ENCODE measurements at regions not wholly inside any gene's neighbourhood (a gene's known extent, or its start where the extent isn't known, plus 50 kb on each side); places are given as distances from the start of the nearest gene placed in this dataset.

DNA sequence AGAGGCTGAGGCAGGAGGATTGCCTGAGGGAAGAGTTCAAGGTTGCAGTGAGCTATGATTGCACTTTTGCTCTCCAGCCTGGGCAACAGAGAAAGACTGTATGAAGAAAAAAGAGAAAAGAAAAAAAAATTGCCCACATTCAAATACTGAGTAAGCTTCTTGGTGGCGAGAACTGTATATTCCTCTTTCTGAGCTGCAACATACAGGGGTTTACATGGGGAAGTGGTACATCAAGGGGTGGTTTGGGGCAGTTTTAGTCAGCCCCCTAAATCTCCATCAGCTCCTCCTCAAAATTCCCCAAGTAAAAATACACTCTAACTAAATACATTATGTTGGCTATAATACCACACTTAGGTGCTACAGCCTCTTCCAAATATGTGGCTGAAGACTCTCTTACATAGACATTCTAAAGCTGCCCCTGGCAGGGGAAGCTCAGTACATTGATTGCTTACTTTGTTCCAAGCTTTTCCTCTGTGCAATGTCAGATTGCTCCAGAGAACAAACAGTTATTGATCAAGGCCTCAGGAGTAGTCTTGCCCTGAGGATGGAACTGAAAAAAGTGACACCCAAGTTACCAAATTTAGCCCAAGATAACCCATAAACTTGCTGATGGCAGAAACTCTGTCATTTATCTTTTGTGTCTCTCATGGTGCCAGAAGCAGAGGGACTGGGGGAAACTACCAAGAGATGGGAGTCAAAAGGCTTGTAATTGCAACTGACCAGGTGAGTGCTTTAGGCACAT is 107.4 kb upstream of the RIPOR2 start:
- TF ChIP-seq, protein P1, sequence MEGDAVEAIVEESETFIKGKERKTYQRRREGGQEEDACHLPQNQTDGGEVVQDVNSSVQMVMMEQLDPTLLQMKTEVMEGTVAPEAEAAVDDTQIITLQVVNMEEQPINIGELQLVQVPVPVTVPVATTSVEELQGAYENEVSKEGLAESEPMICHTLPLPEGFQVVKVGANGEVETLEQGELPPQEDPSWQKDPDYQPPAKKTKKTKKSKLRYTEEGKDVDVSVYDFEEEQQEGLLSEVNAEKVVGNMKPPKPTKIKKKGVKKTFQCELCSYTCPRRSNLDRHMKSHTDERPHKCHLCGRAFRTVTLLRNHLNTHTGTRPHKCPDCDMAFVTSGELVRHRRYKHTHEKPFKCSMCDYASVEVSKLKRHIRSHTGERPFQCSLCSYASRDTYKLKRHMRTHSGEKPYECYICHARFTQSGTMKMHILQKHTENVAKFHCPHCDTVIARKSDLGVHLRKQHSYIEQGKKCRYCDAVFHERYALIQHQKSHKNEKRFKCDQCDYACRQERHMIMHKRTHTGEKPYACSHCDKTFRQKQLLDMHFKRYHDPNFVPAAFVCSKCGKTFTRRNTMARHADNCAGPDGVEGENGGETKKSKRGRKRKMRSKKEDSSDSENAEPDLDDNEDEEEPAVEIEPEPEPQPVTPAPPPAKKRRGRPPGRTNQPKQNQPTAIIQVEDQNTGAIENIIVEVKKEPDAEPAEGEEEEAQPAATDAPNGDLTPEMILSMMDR (IDR thresholded peaks at IDR 0.05) = no peak
- no peaks in the 10 kb centered on the region for H3K27me3 ChIP-seq
- no peak overlapping the region for H3K4me3 ChIP-seq
- H3K9me3 ChIP-seq = peaks cover 0 to 2% of the 10 kb centered on the region in 2 donors
- no peak overlapping the region for H3K27ac ChIP-seq
- intact Hi-C loops (cut with DNase I) = no loop called here
- DNase-seq (ENCODE audit: low spot score in 2 of 2) = no peak
- H3K4me1 ChIP-seq = no peaks in the 10 kb centered on the region
- no peaks in the 10 kb centered on the region for H3K36me3 ChIP-seq

DNA sequence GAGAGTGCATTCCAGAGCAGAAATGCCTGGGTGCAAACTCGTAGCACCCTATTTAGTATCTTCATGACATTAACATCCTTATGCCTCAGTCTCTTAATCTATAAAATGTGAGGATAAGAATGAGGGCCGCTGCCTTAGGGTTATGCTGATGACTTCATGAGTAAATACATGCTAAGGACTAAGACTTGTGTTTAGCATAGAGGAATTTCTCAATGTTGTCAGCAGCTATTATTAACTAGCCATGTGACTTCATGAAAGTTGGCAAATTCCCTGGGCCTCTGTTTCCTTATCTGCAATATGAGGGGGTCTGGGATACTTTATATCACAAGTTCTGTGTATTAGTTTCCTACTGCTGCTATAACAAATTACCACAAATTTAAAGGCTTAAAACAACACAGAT is 108.1 kb upstream of the RIPOR2 start:
- TF ChIP-seq, protein P1 (IDR thresholded peaks at IDR 0.05) = no peak
- H3K4me3 ChIP-seq = no peak overlapping the region
- H3K27me3 ChIP-seq = no peaks in the 10 kb centered on the region
- no peaks in the 10 kb centered on the region for H3K36me3 ChIP-seq
- intact Hi-C loops (cut with DNase I) = no loop called here
- no peak for DNase-seq (ENCODE audit: low spot score in 2 of 2)
- H3K9me3 ChIP-seq = peaks cover 0 to 2% of the 10 kb centered on the region in 2 donors
- no peaks in the 10 kb centered on the region for H3K4me1 ChIP-seq
- no peak overlapping the region for H3K27ac ChIP-seq

DNA sequence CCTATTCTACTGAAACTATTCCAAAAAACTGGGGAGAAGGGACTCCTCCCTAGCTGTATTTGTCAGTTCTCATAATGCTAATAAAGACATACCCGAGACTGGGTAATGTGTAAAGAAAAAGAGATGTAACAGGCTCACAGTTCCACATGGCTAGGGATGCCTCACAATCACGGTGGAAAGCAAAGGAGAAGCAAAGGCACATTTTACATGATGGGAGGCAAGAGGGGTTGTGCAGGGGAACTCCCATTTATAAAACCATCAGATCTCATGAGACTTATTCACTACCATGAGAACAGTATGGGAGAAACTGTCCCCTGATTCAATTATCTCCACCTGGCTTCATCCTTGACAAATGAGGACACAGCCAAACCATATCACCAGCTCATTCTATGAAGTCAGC is 111.2 kb upstream of the RIPOR2 start:
- TF ChIP-seq, protein P1 (IDR thresholded peaks at IDR 0.05) = no peak
- DNase-seq (ENCODE audit: low spot score in 2 of 2) = no peak
- Histone ChIP-seq H3K4me3 (no peak overlapping the region), H3K27ac (no peak overlapping the region), H3K27me3 (no peaks in the 10 kb centered on the region), H3K4me1 (no peaks in the 10 kb centered on the region), H3K36me3 (no peaks in the 10 kb centered on the region), H3K9me3 (peaks cover 0 to 2% of the 10 kb centered on the region in 2 donors)
- intact Hi-C loops (cut with DNase I) = no loop called here

DNA sequence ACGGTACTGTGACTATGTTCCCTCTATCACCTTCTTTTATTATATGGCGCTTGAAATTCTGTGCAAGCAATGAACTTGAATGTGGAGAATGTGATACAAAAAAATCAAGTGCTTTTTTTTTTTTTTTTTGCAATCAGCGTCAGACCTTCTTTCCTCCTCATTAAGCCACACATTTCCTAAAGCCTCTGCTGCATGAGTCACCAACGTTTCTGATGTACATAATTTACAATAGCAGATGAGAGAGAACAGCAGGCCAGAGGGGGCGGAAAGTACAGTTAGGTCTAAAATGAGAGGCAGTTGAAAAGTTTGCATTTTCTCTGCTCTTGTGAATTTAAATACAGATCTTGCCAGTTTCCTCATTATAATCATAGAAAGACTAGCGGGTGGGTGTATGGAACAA is 114.6 kb upstream of the RIPOR2 start:
- Histone ChIP-seq H3K4me1 (no peaks in the 10 kb centered on the region), H3K27me3 (no peaks in the 10 kb centered on the region), H3K9me3 (no peaks in the 10 kb centered on the region), H3K36me3 (no peaks in the 10 kb centered on the region), H3K4me3 (no peak overlapping the region), H3K27ac (no peak overlapping the region)
- intact Hi-C loops (cut with DNase I) = no loop called here
- TF ChIP-seq, protein P1 (IDR thresholded peaks at IDR 0.05) = no peak
- DNase-seq (ENCODE audit: low spot score in 2 of 2) = no peak

DNA sequence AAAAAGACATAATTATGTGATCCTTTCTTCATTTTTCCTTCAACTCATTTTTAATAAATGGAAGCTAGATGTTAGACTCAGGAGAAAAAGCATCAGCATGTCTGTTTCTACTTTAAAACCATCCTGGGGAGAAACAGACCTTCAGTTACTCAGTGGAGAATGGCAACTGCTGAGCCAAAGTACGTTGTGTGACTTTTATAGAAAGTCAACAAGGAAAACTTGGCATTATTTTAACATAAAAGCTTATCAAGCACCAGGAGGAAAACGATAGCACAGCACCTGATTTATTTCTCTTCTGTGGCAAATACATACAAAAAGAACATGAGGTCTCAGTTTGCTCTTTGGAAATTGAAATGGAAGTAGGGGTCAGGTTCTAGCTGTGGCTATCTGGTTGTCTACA is 115.3 kb upstream of the RIPOR2 start:
- Histone ChIP-seq H3K36me3 (no peaks in the 10 kb centered on the region), H3K4me3 (no peak overlapping the region), H3K27ac (no peak overlapping the region), H3K9me3 (no peaks in the 10 kb centered on the region), H3K27me3 (no peaks in the 10 kb centered on the region), H3K4me1 (no peaks in the 10 kb centered on the region)
- intact Hi-C loops (cut with DNase I) = no loop called here
- TF ChIP-seq, protein P1 (IDR thresholded peaks at IDR 0.05) = no peak
- no peak for DNase-seq (ENCODE audit: low spot score in 2 of 2)

DNA sequence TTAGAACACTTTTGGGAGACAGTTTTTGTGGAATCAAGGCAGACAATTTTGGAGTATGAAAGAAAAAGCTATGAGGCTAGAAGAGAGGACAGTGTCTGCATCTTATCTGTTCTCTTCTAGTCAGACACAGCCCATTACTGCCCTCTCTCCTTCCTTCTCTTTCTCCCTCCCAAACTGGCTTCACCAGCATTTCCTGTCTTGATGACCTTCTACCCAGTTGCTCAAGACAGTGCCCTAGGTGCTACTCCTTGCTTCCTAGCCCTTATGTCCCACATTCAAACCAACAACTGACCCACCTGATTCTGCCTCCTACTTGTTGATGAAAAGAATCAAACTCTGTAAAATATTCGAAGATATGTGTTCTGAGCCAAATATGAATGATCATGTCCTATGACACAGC is 116.4 kb upstream of the RIPOR2 start:
- TF ChIP-seq, protein P1 (IDR thresholded peaks at IDR 0.05) = no peak
- H3K4me3 ChIP-seq = no peak overlapping the region
- H3K27ac ChIP-seq = no peak overlapping the region
- no peaks in the 10 kb centered on the region for H3K36me3 ChIP-seq
- H3K4me1 ChIP-seq = no peaks in the 10 kb centered on the region
- H3K27me3 ChIP-seq = no peaks in the 10 kb centered on the region
- no peaks in the 10 kb centered on the region for H3K9me3 ChIP-seq
- DNase-seq (ENCODE audit: low spot score in 2 of 2) = no peak
- intact Hi-C loops (cut with DNase I) = no loop called here
